ENCODE measurements at regions not wholly inside any gene's neighbourhood (a gene's known extent, or its start where the extent isn't known, plus 50 kb on each side); places are given as distances from the start of the nearest gene placed in this dataset.

GRCh38 chr11:109884501-109884900 lies 208.7 kb upstream of the ZC3H12C start:
- intact Hi-C loops (cut with DNase I), result no loop called here
- no peak for DNase-seq (ENCODE audit: low spot score)

GRCh38 chr11:109885006-109885405 lies 208.2 kb upstream of the ZC3H12C start:
- no peak for DNase-seq (ENCODE audit: low spot score)
- intact Hi-C loops (cut with DNase I), result no loop called here

DNA sequence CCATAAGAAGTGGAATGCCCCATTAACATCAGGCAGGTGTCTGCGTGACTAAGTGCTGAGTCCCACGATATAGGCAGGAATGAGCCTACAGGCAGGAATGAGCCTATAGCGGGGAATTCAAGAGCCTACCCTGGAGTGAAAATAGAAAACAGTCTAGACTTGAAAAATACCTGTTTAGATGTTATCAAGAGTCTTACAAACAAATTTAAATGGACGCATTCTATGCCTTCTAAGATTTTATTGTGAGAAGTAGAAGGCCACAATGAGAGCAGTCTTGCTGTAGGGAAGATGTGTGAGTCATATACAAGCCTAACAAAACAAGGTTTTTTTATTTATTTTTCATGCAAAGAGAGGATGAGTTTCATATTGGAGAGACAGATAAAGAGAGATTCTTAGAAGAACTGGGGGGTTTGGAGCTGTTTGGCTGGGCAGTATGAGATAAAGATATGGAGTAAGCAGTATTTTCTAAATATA lies 200.8 kb upstream of the ZC3H12C start:
- intact Hi-C loops (cut with DNase I), result no loop called here
- DNase-seq (ENCODE audit: low spot score), result no peak

GRCh38 chr11:109894242-109894641 lies 198.9 kb upstream of the ZC3H12C start:
- intact Hi-C loops (cut with DNase I), result no loop called here

DNA sequence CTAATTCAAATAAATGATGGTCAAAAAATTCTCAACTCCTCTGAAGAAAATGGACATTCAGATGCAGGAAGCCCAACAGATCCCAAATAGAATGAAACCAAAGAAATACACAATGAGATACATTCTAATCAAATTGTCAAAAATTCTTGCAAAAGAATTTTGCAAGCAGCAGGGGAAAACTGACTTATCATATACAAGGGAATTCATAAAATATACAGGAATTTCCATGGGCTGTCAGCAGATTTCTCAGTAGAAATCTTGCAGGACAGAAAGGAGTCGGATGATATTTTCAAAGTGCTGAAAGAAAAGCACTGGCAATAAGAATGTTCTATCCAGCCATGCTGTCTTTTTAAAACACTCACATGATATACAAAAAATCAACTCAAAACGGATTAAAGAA lies 194.6 kb upstream of the ZC3H12C start:
- no peak for DNase-seq (ENCODE audit: low spot score)
- intact Hi-C loops (cut with DNase I), result no loop called here

More at GRCh38 chr11:109894242-109894641, 198.9 kb upstream of the ZC3H12C start:
- no peak for DNase-seq (ENCODE audit: low spot score)

GRCh38 chr11:109902764-109903433 lies 190.3 kb upstream of the ZC3H12C start:
- no peak for DNase-seq (ENCODE audit: low spot score)
- intact Hi-C loops (cut with DNase I), result no loop called here

DNA sequence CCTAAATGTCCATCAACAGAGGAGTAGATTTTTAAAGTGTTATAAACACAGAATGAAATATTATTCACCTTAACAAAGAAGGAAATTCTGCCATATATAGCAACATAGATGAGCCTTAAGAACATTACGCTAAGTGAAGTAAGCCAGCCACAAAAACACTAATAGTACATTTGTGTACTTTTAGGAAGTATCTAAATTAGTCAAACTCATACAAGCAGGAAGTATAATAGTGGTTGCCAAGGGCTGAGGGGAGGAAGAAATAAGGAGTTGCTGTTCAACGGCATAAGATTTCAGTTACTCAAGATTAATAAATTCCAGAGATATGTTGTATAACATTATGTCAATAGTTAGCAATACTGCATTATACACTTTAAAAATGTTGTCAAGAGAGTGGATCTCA lies 181.7 kb upstream of the ZC3H12C start:
- intact Hi-C loops (cut with DNase I), result no loop called here
- DNase-seq (ENCODE audit: low spot score), result no peak

- no peak for DNase-seq (ENCODE audit: low spot score)
- intact Hi-C loops (cut with DNase I), result no loop called here
Measured at GRCh38 chr11:109914038-109914437, 179.2 kb upstream of the ZC3H12C start.

GRCh38 chr11:109914809-109915653 lies 178.2 kb upstream of the ZC3H12C start:
- no peak for DNase-seq (ENCODE audit: low spot score)
- intact Hi-C loops (cut with DNase I), result no loop called here

DNA sequence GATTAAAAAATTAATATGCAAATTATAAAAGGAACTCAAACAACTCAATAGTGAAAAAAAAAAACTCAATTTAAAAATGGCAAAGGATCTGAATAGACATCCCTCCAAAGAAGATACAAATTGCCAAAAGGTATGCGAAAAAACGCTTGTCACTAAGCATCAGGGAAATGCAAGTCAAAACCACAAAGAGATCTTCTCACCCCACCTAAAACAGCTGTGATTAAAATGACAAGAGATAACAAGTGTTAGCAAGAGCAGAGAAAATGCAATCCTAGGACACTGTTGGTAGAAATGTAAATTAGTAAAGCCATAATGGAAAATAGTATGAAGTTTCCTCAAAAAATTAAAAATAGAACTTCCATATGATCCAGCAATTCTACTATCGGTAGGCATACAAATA lies 166.3 kb upstream of the ZC3H12C start:
- no peak for DNase-seq (ENCODE audit: low spot score)
- intact Hi-C loops (cut with DNase I), result no loop called here

DNA sequence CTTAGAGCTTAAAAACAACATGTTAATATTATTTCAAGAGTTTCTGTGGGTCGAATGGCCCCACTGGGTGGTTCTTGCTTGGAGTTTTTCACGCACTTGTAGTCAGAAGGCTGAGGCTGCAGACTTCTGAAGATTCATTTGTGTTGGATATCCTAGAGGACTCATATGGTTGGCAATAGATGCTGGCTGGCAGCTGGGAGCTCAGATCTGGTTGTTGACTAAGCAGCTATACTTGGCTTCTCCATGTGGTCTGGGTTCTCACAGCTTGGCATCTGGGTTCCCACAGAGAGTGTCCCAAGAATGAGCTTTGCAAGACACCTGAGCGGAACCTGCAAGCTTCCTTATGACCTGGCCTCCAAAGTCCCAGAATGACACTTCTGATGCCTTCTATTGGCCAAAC lies 163.9 kb upstream of the ZC3H12C start:
- no peak for DNase-seq (ENCODE audit: low spot score)

GRCh38 chr11:109933126-109933525 lies 160.1 kb upstream of the ZC3H12C start:
- DNase-seq (ENCODE audit: low spot score), result no peak
- intact Hi-C loops (cut with DNase I), result loop anchor here (10.0 kb wide), 1 partner anchor 1238 kb away; no protein-coding TSS in a partner anchor

More for the DNA sequence above, 163.9 kb upstream of the ZC3H12C start:
- intact Hi-C loops (cut with DNase I), result no loop called here

DNA sequence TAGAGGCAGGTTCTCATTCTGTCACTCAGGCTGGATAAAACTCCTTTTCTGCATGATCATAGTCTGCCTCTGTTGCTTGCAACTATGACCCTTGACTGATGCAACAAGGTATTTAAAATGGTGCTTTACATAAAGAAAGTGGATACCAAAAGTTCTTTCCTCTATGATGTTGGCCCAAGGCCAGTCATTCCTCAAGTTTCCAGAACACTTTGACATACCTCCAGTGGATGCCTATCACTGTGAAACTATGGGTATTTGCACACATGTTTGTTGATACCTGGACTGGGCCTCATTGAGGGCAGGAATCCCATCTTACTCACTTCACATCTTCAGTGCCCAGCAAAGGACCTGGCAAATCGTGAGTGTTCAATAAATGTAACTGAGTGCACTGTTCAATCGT lies 159.0 kb upstream of the ZC3H12C start:
- intact Hi-C loops (cut with DNase I), result loop anchor here (10.0 kb wide), 1 partner anchor 1239 kb away; no protein-coding TSS in a partner anchor
- DNase-seq (ENCODE audit: low spot score), result no peak

GRCh38 chr11:109936661-109937180 lies 156.5 kb upstream of the ZC3H12C start:
- intact Hi-C loops (cut with DNase I), result loop anchor here (10.0 kb wide), 1 partner anchor 1242 kb away; no protein-coding TSS in a partner anchor

DNA sequence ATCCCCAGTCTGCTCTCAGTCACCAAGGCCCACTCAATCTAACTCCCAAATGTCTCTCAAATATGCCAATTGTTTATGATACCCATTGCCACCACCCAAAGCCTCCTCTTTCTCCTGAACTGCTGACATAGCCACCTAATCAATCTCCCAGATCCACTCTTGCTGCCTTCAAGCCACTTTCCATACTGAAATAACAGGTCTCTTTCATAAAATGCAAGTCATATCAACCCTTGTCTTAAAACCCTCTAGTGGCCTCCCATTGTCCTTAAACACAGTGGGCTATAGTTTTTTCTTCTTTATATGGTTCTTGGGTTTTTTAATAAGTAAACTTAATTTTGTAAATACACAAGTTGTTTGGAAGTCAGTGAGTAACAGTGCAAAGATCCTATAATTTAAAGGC lies 155.2 kb upstream of the ZC3H12C start:
- no peak for DNase-seq (ENCODE audit: low spot score)
- intact Hi-C loops (cut with DNase I), result loop anchor here (10.0 kb wide), 1 partner anchor 1243 kb away; no protein-coding TSS in a partner anchor

More at GRCh38 chr11:109936661-109937180, 156.5 kb upstream of the ZC3H12C start:
- no peak for DNase-seq (ENCODE audit: low spot score)

DNA sequence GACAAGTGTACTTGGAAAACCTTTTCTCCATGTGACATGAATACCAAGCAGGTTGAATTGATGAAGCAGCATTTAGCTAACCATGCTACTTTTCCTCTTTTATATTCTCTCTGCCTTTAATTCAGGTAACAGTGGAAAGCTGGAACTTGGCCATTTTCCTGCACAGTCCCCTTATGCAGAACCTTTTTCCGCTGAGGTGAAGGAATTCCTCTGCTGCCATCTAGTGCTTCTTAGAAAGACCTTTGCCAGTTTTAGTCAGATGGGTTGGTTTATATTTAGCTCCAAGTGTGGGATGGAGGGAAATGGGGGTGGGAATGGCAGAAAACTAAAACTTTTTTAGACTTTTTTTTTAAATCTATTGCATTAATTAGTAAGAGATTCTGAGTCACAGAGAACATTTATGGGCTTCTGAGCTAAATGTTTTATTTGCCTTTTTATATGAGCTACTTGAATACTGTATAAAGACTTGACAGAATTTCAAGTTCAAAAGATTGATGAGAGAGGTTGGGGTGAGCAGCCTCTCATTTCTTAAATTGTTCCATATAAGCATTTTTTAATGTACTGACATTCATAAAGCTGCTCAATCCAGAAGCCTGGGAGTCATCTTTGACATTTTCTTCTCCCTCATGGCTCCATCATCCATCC lies 153.9 kb upstream of the ZC3H12C start:
- intact Hi-C loops (cut with DNase I), result loop anchor here (10.0 kb wide), 1 partner anchor 1244 kb away; no protein-coding TSS in a partner anchor
- no peak for DNase-seq (ENCODE audit: low spot score)

- intact Hi-C loops (cut with DNase I), result loop anchor here (10.0 kb wide), 1 partner anchor 264 kb away; no protein-coding TSS in a partner anchor
- no peak for DNase-seq (ENCODE audit: low spot score)
Measured at GRCh38 chr11:109940816-109941215, 152.4 kb upstream of the ZC3H12C start.

DNA sequence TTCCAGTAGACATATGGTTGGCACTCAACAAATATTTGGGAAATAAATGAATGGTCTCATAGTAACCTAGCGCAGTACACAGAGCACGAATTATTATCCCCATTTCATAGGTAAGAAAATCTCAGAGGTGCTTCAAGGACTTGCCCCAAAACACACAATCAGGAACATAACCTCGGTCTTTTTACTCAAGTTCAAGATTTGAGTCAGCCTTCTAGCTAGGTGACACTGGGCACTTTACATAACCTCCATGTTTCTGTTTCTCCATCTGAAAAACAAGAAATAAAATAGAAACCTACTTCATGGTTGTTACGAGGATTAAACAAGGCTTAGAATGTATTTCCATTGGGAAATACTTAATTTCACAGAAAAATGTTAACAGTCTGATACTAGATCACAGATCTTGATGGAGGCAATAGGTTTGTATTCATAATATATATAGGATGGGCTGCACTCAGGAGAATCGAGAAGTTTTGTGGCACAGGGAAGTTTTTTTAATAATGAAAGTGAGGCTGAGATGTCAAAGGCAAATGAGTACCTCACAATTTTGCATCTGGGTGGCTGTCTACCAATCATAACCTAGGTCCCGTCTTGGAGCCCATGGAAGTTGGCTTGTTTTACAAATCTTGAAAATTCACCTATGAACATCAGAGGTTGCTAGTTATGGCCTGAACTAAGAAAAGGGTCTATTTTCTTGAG lies 147.4 kb upstream of the ZC3H12C start:
- no peak for DNase-seq (ENCODE audit: low spot score)
- intact Hi-C loops (cut with DNase I), result loop anchor here (5.0 to 10.0 kb wide), 3 partner anchors 147 to 432 kb away; partner anchors contain the start of gene ZC3H12C

DNA sequence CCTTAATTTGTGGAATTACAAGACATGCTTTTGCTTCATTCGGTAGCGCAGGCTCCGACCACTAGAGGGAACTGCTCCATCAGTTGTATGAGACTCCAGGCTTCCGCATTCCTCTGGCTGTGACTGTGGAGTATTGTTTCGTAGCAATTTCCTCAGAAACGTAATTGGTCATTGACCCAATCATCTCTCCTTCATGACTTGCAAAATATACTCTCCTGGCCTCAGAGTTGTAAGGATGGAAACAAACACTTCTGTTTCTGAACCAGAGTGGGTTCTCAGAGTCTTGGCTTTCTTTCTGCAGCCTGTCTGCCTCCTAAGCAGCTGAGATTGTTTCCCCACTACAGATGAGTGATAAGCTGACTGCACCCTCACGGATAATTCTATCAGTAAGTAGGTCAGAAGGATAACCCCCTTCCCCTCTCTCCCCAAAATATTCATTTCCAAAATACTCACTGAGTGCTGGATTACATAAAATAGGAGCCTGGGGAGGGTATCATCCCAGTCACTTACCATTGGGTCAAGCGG lies 146.8 kb upstream of the ZC3H12C start:
- intact Hi-C loops (cut with DNase I), result loop anchor here (5.0 to 10.0 kb wide), 3 partner anchors 146 to 431 kb away; partner anchors contain the start of gene ZC3H12C
- DNase-seq (ENCODE audit: low spot score), result peak; percentile 85
